ENCODE measurements at regions not wholly inside any gene's neighbourhood (a gene's known extent, or its start where the extent isn't known, plus 50 kb on each side); places are given as distances from the start of the nearest gene placed in this dataset.

DNA sequence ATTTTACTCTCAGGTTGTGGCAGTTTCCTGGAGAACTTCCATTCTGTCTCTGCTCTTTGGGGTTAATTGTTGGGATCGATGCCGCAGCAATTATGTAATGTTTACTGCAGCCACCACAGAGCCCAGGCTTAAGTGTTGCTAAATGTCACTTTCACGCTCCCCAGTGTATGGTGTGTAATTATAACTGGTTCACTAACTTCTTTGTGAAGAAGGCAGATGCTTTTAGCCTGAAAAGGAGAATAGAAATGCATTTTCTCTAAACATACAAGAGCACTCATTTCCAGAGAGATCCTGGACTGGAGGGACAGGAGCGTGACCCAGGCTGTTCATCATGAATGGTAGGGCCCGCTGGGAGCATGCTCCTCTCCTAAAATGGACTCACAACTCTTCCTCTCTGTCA is 132.2 kb upstream of the PLET1 start:
- Histone ChIP-seq H3K27me3 (ENCODE audit: insufficient read depth, low read depth, severe bottlenecking) (no peaks in the 10 kb centered on the region), H3K27ac (no peak overlapping the region), H3K4me3 (ENCODE audit: low read depth, low read length) (no peak overlapping the region), H3K9me3 (ENCODE audit: severe bottlenecking) (no peaks in the 10 kb centered on the region), H3K36me3 (no peaks in the 10 kb centered on the region)
- DNase-seq = no peak
- TF ChIP-seq, protein P1, sequence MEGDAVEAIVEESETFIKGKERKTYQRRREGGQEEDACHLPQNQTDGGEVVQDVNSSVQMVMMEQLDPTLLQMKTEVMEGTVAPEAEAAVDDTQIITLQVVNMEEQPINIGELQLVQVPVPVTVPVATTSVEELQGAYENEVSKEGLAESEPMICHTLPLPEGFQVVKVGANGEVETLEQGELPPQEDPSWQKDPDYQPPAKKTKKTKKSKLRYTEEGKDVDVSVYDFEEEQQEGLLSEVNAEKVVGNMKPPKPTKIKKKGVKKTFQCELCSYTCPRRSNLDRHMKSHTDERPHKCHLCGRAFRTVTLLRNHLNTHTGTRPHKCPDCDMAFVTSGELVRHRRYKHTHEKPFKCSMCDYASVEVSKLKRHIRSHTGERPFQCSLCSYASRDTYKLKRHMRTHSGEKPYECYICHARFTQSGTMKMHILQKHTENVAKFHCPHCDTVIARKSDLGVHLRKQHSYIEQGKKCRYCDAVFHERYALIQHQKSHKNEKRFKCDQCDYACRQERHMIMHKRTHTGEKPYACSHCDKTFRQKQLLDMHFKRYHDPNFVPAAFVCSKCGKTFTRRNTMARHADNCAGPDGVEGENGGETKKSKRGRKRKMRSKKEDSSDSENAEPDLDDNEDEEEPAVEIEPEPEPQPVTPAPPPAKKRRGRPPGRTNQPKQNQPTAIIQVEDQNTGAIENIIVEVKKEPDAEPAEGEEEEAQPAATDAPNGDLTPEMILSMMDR (IDR thresholded peaks at IDR 0.05; ENCODE audit: low read depth, low read length) = no peak

DNA sequence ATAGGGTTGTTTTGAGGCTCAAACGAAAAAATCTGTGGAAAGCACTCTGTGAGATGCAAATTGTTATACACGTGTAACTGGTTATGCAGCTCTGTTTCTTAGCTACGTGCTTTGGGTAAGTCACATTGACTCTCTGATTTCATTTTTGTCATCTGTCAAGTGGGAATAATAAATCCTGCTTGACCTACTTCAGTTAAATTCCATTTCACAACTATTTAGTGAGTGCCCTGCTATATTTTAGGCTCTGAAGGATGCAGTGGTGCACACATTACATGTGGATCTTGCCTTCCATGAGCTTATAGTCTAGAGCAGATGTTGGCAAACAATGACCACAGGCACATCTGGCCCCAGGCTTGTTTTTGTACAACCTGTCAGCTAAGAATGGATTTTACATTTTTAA is 133.6 kb upstream of the PLET1 start:
- Histone ChIP-seq H3K27ac (no peak overlapping the region), H3K36me3 (no peaks in the 10 kb centered on the region), H3K4me3 (ENCODE audit: low read depth, low read length) (no peak overlapping the region), H3K27me3 (ENCODE audit: insufficient read depth, low read depth, severe bottlenecking) (no peaks in the 10 kb centered on the region), H3K9me3 (ENCODE audit: severe bottlenecking) (no peaks in the 10 kb centered on the region)
- TF ChIP-seq, protein P1 (IDR thresholded peaks at IDR 0.05; ENCODE audit: low read depth, low read length) = no peak
- no peak for DNase-seq

DNA sequence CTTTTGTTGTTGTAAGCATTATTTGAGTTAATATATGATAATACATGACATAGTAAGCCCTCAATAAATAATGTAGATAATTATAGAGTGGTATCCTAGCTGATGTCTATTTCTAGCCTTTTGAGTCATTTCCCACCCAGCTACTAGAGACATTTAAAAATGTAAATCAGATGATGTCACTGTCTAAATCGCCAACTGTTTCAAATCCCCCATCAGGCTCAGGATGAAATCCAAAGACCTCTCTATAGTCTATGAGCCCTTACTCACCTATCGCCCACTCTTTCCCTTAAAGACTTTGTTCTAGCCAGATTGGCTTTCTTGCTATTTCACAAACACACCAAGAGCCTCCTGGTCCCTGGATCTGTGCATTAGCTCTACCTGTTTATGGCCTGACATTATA is 135.4 kb upstream of the PLET1 start:
- Histone ChIP-seq H3K4me3 (ENCODE audit: low read depth, low read length) (no peak overlapping the region), H3K9me3 (ENCODE audit: severe bottlenecking) (no peaks in the 10 kb centered on the region), H3K27ac (no peak overlapping the region), H3K36me3 (no peaks in the 10 kb centered on the region), H3K27me3 (ENCODE audit: insufficient read depth, low read depth, severe bottlenecking) (no peaks in the 10 kb centered on the region)
- TF ChIP-seq, protein P1 (IDR thresholded peaks at IDR 0.05; ENCODE audit: low read depth, low read length) = no peak
- no peak for DNase-seq

DNA sequence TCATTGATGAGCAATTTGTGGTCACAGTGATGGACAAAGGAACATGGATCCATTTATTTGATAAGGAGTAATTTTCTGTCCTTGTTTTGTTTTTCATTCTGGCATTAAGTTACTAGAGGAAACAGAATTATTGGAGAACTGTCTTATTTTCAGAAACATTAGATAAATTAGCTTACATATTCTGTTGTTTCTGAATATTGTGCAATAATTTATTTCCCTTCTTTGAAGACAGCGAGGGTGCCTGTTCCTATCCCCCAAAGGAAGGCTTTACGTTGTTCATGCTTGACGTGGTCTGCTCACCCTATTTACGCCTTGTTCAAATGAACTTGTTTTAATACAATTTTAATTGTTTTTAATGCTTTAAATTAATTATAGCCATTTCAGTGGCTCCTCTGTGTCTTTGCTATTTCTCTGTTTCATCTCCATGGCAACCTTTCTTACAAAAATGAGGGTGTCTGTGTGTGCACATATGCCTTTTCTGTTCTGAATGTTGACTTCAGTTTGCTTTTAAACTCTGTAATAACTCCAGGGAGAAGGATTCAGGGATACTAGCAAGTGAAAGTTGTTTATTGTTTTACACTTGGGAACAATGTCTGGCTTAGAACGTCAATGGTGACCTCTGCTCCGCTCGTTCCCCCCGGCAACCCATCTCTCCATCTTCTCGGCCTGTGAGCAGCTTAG is 138.3 kb upstream of the PLET1 start:
- Histone ChIP-seq H3K9me3 (ENCODE audit: severe bottlenecking) (no peaks in the 10 kb centered on the region), H3K4me3 (ENCODE audit: low read depth, low read length) (no peak overlapping the region), H3K27ac (no peak overlapping the region), H3K36me3 (no peaks in the 10 kb centered on the region), H3K27me3 (ENCODE audit: insufficient read depth, low read depth, severe bottlenecking) (no peaks in the 10 kb centered on the region)
- TF ChIP-seq, protein P1 (IDR thresholded peaks at IDR 0.05; ENCODE audit: low read depth, low read length) = no peak
- DNase-seq = no peak

DNA sequence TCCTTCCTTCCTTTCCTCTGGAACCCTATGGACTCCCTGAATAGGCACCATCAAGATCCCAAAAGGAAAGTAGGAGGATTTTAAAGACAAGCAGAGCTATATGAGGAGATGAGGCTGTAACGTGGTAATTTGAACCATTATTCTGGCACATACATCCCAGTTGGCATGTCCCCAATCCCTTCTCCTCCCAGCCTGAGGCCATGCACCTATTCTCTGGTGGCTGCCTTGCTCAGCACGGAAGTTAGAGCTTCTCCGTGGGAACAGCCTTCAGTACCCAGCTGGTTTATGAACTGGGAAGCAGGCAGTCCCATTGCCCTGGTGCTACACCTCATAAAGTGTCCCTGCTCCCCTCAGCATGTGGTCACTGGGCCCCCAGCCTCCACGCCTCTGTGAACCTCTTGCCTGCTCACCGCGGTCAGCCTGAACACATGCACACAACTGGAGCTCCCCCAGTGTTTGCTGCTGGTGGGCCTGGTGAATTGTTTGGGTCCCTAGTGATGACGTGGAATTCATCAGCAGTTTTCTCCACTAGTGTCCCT is 139.9 kb upstream of the PLET1 start:
- no peaks in the 10 kb centered on the region for H3K27me3 ChIP-seq (ENCODE audit: insufficient read depth, low read depth, severe bottlenecking)
- no peaks in the 10 kb centered on the region for H3K9me3 ChIP-seq (ENCODE audit: severe bottlenecking)
- no peak overlapping the region for H3K4me3 ChIP-seq (ENCODE audit: low read depth, low read length)
- TF ChIP-seq, protein P1 (IDR thresholded peaks at IDR 0.05; ENCODE audit: low read depth, low read length) = no peak
- H3K36me3 ChIP-seq = no peaks in the 10 kb centered on the region
- no peak for DNase-seq
- no peak overlapping the region for H3K27ac ChIP-seq
